SH-SY5Y (cell line): ENCODE measurements at regions not wholly inside any gene's neighbourhood (a gene's known extent, or its start where the extent isn't known, plus 50 kb on each side); places are given as distances from the start of the nearest gene placed in this dataset.

Experiments
- GATA2 ChIP-seq: IDR thresholded peaks from 2 replicates; pipeline ENCODE4 v1.6.1; 2011; ENCODE audit warnings: mild to moderate bottlenecking, low read depth, low read length
- GATA3 ChIP-seq: IDR thresholded peaks from 2 replicates; pipeline ENCODE4 v1.6.1; 2011; ENCODE audit warnings: low read depth, mild to moderate bottlenecking, low read length, moderate library complexity

- no peak for TF ChIP-seq GATA2
- TF ChIP-seq GATA3: no peak
Observed at GRCh38 chr2:226304308-226304707, 495.3 kb downstream of the IRS1 start.
